Adrenal gland (tissue), 9 donors: ENCODE measurements at regions not wholly inside any gene's neighbourhood (a gene's known extent, or its start where the extent isn't known, plus 50 kb on each side); places are given as distances from the start of the nearest gene placed in this dataset.

Experiments
- DNase-seq, 7 donors: peaks; one replicate each; pipeline ENCODE4 v3.0.0-alpha.2; 2019 to 2020
- H3K27ac ChIP-seq, 5 donors: fragments of 200-600 bp; sonication (generic) in 4 of 5; 1 replicate in 3 of 5; 2 replicates in 2 of 5; pipeline versions ENCODE4 v1.5.1 to v1.8.0; 2016 to 2020; ENCODE audit warnings: mild to moderate bottlenecking in 1 of 5
- H3K27me3 ChIP-seq: fragments of 200-600 bp; 2 replicates; pipeline ENCODE4 v1.8.0; 2021
- H3K36me3 ChIP-seq, 2 donors: fragments of 200-600 bp; replicated peaks in 1 of 2; 1 replicate in 1 of 2; 2 replicates in 1 of 2; pipeline versions ENCODE4 v1.5.1 to v1.8.0; 2018 to 2022
- H3K4me1 ChIP-seq, 2 donors: fragments of 200-600 bp; replicated peaks in 1 of 2; 1 replicate in 1 of 2; 2 replicates in 1 of 2; pipeline versions ENCODE4 v1.5.1 to v1.8.0; 2018 to 2021
- H3K4me3 ChIP-seq, 4 donors: fragments of 200-600 bp; sonication (generic) in 3 of 4; one replicate each; pipeline ENCODE4 v1.5.1; 2016 to 2018
- H3K9me3 ChIP-seq, 3 donors: fragments of 200-600 bp; sonication (generic) in 1 of 3; replicated peaks in 1 of 3; 1 replicate in 2 of 3; 2 replicates in 1 of 3; pipeline versions ENCODE4 v1.5.1 to v1.8.0; 2016 to 2021
- CTCF ChIP-seq, 6 experiments: fragments of 450-650 bp in 4 of 6; fragments of 200-600 bp in 2 of 6; sonication (generic) in 1 of 6; IDR thresholded peaks; 1 replicate in 5 of 6; 2 replicates in 1 of 6; pipeline versions ENCODE4 v1.5.1 to v1.8.0; 2016 to 2021; ENCODE audit warnings: antibody characterized with exemption in 6 of 6, mild to moderate bottlenecking in 2 of 6, moderate library complexity in 1 of 6
- POLR2A ChIP-seq, 2 donors: fragments of 450-650 bp; IDR thresholded peaks; one replicate each; pipeline ENCODE4 v1.6.1; 2017; ENCODE audit warnings: antibody characterized with exemption in 2 of 2, mild to moderate bottlenecking in 2 of 2, moderate library complexity in 1 of 2
- WGBS, 4 donors: extraction: QIAGEN DNeasy Blood & Tissue Kit in 2 of 4; methylation state at CpG; one replicate each; pipeline versions ENCODE4 v1.1.5 to v1.1.7; 2013 to 2017; 5-methylcytosine and 5-hydroxymethylcytosine counted together
- intact Hi-C, 2 donors: fragments of 100-400 bp; cut with DNase I; formaldehyde crosslinking; loops; one replicate each; pipeline versions ENCODE4 v1.14.1 to v1.15.0; 2022 to 2023
- donor health status: healthy with polysubstance abuse.
- donor health status: Bipolar disorder and iron deficiency.
- donor health status: DM: yes; HTN: yes; CAD: no.
- donor health status: DM: no; HTN: no; CAD: no.
- donor health status: DM: no; HTN: no; CAD: no.

GRCh38 chr2:42881732-42882131, 89.3 kb upstream of the HAAO start:
- intact Hi-C loops: no loop called here
- H3K36me3 ChIP-seq: no peaks in the 10 kb centered on the region
- H3K27ac ChIP-seq: peak overlapping the region in 1 of 5 donors; percentile 22
- H3K4me3 ChIP-seq: no peak overlapping the region
- TF ChIP-seq CTCF (IDR thresholded peaks at IDR 0.05) (no peak), POLR2A (IDR thresholded peaks at IDR 0.05) (no peak)
- H3K9me3 ChIP-seq: no peaks in the 10 kb centered on the region
- H3K4me1 ChIP-seq: peaks cover 7 to 20% of the 10 kb centered on the region in 2 donors
- 82 to 92% (median 85%) methylated on average over 1 of the region's 1 CpG for WGBS, 4 donors
- no peaks in the 10 kb centered on the region for H3K27me3 ChIP-seq
- DNase-seq: no peak

- intact Hi-C loops: no loop called here
- Histone ChIP-seq H3K36me3 (no peaks in the 10 kb centered on the region), H3K4me1 (peaks cover 7 to 20% of the 10 kb centered on the region in 2 donors), H3K9me3 (no peaks in the 10 kb centered on the region), H3K27me3 (no peaks in the 10 kb centered on the region), H3K4me3 (no peak overlapping the region), H3K27ac (peak overlapping the region in 2 of 5 donors; percentile 30 to 69)
- no peak for TF ChIP-seq CTCF (IDR thresholded peaks at IDR 0.05)
- TF ChIP-seq POLR2A (IDR thresholded peaks at IDR 0.05): no peak
- DNase-seq: no peak
- WGBS, 4 donors: 77 to 80% (median 79%) methylated on average over 9 of the region's 9 CpGs
These were observed 88.6 kb upstream of the HAAO start for GRCh38 chr2:42880738-42881690.

- no peaks in the 10 kb centered on the region for H3K9me3 ChIP-seq
- H3K4me3 ChIP-seq: no peak overlapping the region
- WGBS, 4 donors: 41 to 50% (median 44%) methylated on average over 18 of the region's 18 CpGs
- peak overlapping the region in 2 of 5 donors; percentile 30 to 69 for H3K27ac ChIP-seq
- no peaks in the 10 kb centered on the region for H3K27me3 ChIP-seq
- intact Hi-C loops: no loop called here
- H3K4me1 ChIP-seq: peaks cover 7 to 24% of the 10 kb centered on the region in 2 donors
- peak in 5 of 7 donors; percentile 30 to 50 (median 48) for DNase-seq
- TF ChIP-seq CTCF (IDR thresholded peaks at IDR 0.05) (no peak), POLR2A (IDR thresholded peaks at IDR 0.05) (no peak)
- H3K36me3 ChIP-seq: no peaks in the 10 kb centered on the region
These were observed 87.7 kb upstream of the HAAO start for GRCh38 chr2:42879913-42880737.

GRCh38 chr2:42879121-42879705, 86.8 kb upstream of the HAAO start:
- DNase-seq: no peak

More at GRCh38 chr2:42879121-42879705, 86.8 kb upstream of the HAAO start:
- H3K4me1 ChIP-seq: peaks cover 7 to 33% of the 10 kb centered on the region in 2 donors
- intact Hi-C loops: no loop called here
- WGBS, 4 donors: 51 to 74% (median 73%) methylated on average over 2 to 6 of the region's 6 CpGs
- TF ChIP-seq POLR2A (IDR thresholded peaks at IDR 0.05) (no peak), CTCF (IDR thresholded peaks at IDR 0.05) (no peak)
- H3K4me3 ChIP-seq: no peak overlapping the region
- H3K9me3 ChIP-seq: no peaks in the 10 kb centered on the region
- no peaks in the 10 kb centered on the region for H3K36me3 ChIP-seq
- H3K27ac ChIP-seq: peak overlapping the region in 2 of 5 donors; percentile 30 to 69
- H3K27me3 ChIP-seq: no peaks in the 10 kb centered on the region
